ENCODE measurements at regions not wholly inside any gene's neighbourhood (a gene's known extent, or its start where the extent isn't known, plus 50 kb on each side); places are given as distances from the start of the nearest gene placed in this dataset.

GRCh38 chr7:8991159-8991558 is 557.8 kb downstream of the NXPH1 start:
- Mint-ChIP-seq H3K9me3 (0 out of 2 replicates have a peak, but pooled peaks cover 3% of the 10 kb centered on the region), H3K4me1 (0 out of 2 replicates have a peak, but pooled peaks cover 3% of the 10 kb centered on the region), H3K27me3 (ENCODE audit: low read depth) (no peaks in the 10 kb centered on the region), H3K27ac (no peak overlapping the region), H3K36me3 (no peaks in the 10 kb centered on the region), H3K4me3 (no peak overlapping the region)
- no peak for ATAC-seq
- DNase-seq (ENCODE audit: low spot score): no peak
- TF ChIP-seq RORB (CRISPR knock-in tag; IDR thresholded peaks at IDR 0.05) (no peak), ZNF532 (CRISPR knock-in tag; IDR thresholded peaks at IDR 0.05; ENCODE audit: borderline replicate concordance) (no peak), ATF2 (CRISPR knock-in tag; IDR thresholded peaks at IDR 0.05; ENCODE audit: borderline replicate concordance, low read depth) (no peak), ZNF317 (CRISPR knock-in tag; IDR thresholded peaks at IDR 0.05; ENCODE audit: borderline replicate concordance, low read depth) (no peak), SMAD4 (CRISPR knock-in tag; IDR thresholded peaks at IDR 0.05) (no peak), GRHL2 (CRISPR knock-in tag; IDR thresholded peaks at IDR 0.05; ENCODE audit: insufficient replicate concordance, severe bottlenecking) (no peak)
- TF ChIP-seq, protein P1, sequence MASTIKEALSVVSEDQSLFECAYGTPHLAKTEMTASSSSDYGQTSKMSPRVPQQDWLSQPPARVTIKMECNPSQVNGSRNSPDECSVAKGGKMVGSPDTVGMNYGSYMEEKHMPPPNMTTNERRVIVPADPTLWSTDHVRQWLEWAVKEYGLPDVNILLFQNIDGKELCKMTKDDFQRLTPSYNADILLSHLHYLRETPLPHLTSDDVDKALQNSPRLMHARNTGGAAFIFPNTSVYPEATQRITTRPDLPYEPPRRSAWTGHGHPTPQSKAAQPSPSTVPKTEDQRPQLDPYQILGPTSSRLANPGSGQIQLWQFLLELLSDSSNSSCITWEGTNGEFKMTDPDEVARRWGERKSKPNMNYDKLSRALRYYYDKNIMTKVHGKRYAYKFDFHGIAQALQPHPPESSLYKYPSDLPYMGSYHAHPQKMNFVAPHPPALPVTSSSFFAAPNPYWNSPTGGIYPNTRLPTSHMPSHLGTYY (CRISPR knock-in tag; IDR thresholded peaks at IDR 0.05): no peak
- TF ChIP-seq, protein P2, sequence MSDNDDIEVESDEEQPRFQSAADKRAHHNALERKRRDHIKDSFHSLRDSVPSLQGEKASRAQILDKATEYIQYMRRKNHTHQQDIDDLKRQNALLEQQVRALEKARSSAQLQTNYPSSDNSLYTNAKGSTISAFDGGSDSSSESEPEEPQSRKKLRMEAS (CRISPR knock-in tag; IDR thresholded peaks at IDR 0.05): no peak
- POLR2A ChIA-PET: no interaction called here
- CTCF ChIA-PET: no interaction called here

- no peak for TF ChIP-seq NR2C2 (CRISPR knock-in tag; IDR thresholded peaks at IDR 0.05)
- TF ChIP-seq HMGA2 (CRISPR knock-in tag; IDR thresholded peaks at IDR 0.05): no peak
- no peak for TF ChIP-seq TEAD1 (CRISPR knock-in tag; IDR thresholded peaks at IDR 0.05)
- TF ChIP-seq ZNF281 (CRISPR knock-in tag; IDR thresholded peaks at IDR 0.05): no peak
- no peak for TF ChIP-seq ZNF396 (CRISPR knock-in tag; IDR thresholded peaks at IDR 0.05; ENCODE audit: borderline replicate concordance)
- TF ChIP-seq FOXJ3 (CRISPR knock-in tag; IDR thresholded peaks at IDR 0.05; ENCODE audit: borderline replicate concordance): no peak
- ATAC-seq (no peak), DNase-seq (ENCODE audit: low spot score) (no peak)
- H3K36me3 Mint-ChIP-seq: no peaks in the 10 kb centered on the region
- H3K9me3 Mint-ChIP-seq: no peaks in the 10 kb centered on the region
- no peaks in the 10 kb centered on the region for H3K27me3 Mint-ChIP-seq (ENCODE audit: low read depth)
- no peak overlapping the region; the same call in 1 of the 2 replicates for H3K27ac Mint-ChIP-seq
- H3K4me1 Mint-ChIP-seq: 0 out of 2 replicates have a peak, but pooled peaks cover 3% of the 10 kb centered on the region
- CTCF ChIA-PET: interaction anchor here (0.7 kb wide), 2 partner anchors 85 to 196 kb away, joined by 3 to 4 read pairs; no protein-coding TSS in a partner anchor
- POLR2A ChIA-PET: no interaction called here
- H3K4me3 Mint-ChIP-seq: no peak overlapping the region
Measured at GRCh38 chr7:8998762-8999161, 565.4 kb downstream of the NXPH1 start.

All from WTC11 (cell line).